Posterior vena cava (tissue), 2 donors: ENCODE measurements at regions not wholly inside any gene's neighbourhood (a gene's known extent, or its start where the extent isn't known, plus 50 kb on each side); places are given as distances from the start of the nearest gene placed in this dataset.

Source experiments
- DNase-seq: peaks from one replicate; pipeline ENCODE4 v3.0.0-alpha.2; 2020; ENCODE audit warnings: low spot score
- intact Hi-C, 2 donors: fragments of 100-400 bp; cut with DNase I; formaldehyde crosslinking; loops; one replicate each; pipeline versions ENCODE4 v1.14.1 to v1.14.2; 2022 to 2023
- donor health status: DM: yes; HTN: yes; CAD: no.
- donor health status: DM: yes; HTN: yes; CAD: no.

- no peak for DNase-seq
- intact Hi-C loops: no loop called here
These were observed 284.8 kb upstream of the CFAP20DC start for GRCh38 chr3:59334585-59334984.

- intact Hi-C loops: no loop called here
- DNase-seq: no peak
These were observed 277.6 kb upstream of the CFAP20DC start for GRCh38 chr3:59327376-59327808.

DNA sequence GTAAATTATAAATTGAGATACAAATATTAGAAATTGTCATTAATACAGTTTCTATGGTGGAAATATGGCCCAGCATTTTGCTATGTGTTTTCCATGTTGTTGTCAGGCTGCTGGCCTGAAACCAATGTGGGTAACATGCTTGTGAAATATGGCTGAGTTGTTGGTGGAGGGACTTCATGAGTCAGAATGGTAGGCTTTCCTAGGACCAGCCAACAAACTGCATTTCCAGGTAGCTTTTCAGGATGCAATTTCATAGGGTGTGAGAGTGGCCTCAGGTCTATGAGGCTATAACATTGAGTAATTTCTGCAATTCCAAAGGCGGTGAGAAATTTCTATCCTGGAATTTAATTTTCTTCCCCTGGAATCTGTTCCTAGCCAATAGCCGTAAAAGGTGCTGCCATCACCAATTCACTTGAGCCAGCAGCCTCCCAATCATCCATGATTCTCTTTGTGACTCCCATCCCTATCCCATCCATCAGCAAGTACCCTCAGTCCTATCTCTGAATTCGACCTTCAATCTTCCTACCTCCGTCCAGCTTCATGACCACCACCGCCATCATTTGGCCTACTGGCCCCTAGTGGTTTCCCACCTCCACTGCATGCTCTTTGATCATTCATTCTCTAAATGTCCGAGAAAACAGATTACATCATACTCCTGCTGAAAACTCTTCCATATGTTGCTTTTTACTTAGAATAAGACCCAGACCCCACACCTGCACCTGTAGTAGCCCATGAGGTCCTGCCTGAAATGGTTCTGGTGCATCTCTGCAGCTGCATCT is 276.6 kb upstream of the CFAP20DC start:
- intact Hi-C loops: no loop called here
- no peak for DNase-seq

- intact Hi-C loops: no loop called here
These were observed 272.2 kb upstream of the CFAP20DC start for GRCh38 chr3:59321881-59322540.

GRCh38 chr3:59320080-59320479 is 270.3 kb upstream of the CFAP20DC start:
- intact Hi-C loops: no loop called here
- no peak for DNase-seq

More at GRCh38 chr3:59321881-59322540, 272.2 kb upstream of the CFAP20DC start:
- DNase-seq: no peak

- intact Hi-C loops: no loop called here
- DNase-seq: no peak
These were observed 269.6 kb upstream of the CFAP20DC start for GRCh38 chr3:59319442-59319841.

GRCh38 chr3:59318881-59319280 is 269.1 kb upstream of the CFAP20DC start:
- intact Hi-C loops: no loop called here

GRCh38 chr3:59317386-59317785 is 267.6 kb upstream of the CFAP20DC start:
- no peak for DNase-seq
- intact Hi-C loops: no loop called here

More at GRCh38 chr3:59318881-59319280, 269.1 kb upstream of the CFAP20DC start:
- DNase-seq: no peak

- no peak for DNase-seq
- intact Hi-C loops: no loop called here
These were observed 267.0 kb upstream of the CFAP20DC start for GRCh38 chr3:59316688-59317275.

DNA sequence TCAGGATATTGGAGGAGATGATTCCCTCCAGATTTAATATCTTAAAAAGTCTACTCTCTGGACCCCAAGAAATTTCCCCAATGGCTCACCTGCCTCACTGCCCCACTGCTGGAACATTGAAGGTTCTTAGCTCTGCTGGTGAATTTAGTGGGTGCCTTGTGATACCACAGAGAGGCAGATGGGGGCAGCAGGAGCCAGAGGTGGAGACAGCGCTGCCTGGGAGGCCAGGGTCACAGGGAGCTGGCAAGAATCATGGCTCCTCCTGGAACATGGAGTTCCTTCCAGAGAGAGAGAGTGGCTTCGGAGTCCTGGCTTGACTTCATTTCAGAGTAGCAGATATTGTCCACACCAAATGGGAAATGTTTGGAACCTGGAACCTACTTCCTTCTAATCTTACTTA is 263.5 kb upstream of the CFAP20DC start:
- intact Hi-C loops: no loop called here
- no peak for DNase-seq

DNA sequence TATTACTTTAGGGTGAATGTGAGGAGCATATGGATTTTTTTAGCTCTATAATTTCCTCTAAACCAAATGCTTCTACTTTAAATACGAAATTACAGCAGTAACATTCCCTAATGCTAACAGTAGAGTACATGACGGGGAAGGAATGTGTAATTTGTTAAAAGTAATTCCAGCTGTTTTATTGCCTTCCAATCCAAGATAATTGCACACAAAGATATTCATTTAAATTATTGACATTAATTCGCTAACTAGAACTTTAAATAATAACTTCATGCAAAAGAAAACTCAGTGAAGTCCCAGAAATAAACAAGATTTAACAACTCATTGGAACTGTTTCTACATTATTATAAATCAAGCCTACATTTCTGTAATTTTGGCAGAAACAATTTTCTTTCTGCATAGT is 261.4 kb upstream of the CFAP20DC start:
- intact Hi-C loops: no loop called here
- DNase-seq: no peak

DNA sequence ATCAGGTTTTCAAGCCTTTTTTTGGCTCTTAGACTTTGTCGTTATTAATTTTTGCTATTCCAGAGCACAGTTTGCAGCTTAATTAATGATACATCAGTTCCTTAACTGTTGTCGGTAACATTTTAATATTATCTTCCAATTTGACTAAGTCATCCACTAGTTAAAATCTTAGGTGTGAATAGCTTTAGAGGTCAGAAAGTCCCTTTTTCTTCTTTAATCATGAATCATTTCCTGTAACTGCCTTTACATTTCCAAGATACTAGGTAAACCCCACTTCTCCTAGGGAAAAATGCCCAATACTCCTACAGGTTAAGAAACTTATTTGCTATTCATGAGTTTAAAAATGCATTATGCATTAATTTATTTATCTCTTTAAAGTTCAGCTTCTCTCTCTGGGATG is 260.9 kb upstream of the CFAP20DC start:
- intact Hi-C loops: no loop called here
- no peak for DNase-seq

- no peak for DNase-seq
- intact Hi-C loops: no loop called here
These were observed 258.9 kb upstream of the CFAP20DC start for GRCh38 chr3:59308684-59309083.

- intact Hi-C loops: no loop called here
- DNase-seq: no peak
These were observed 258.2 kb upstream of the CFAP20DC start for GRCh38 chr3:59308001-59308400.

- intact Hi-C loops: no loop called here
- no peak for DNase-seq
These were observed 256.6 kb upstream of the CFAP20DC start for GRCh38 chr3:59306436-59306835.

DNA sequence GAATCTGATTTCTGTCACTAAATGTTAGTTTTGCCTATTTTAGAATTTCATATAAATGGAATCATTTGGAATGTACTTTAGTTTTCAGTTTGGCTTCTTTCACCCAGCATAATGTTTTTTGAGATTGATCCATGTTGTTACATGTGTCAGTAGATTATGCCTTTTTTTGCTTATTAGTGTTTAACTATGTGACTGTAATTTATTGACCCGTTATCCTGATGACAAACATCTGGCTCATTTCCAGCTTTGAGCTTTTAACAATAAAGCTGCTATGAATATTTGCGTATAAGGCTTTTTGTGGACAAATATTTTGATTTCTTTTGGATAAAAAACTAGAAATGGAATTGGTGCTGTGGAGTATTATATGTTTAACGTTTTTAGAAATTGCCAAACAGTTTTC is 254.5 kb upstream of the CFAP20DC start:
- intact Hi-C loops: no loop called here
- no peak for DNase-seq

DNA sequence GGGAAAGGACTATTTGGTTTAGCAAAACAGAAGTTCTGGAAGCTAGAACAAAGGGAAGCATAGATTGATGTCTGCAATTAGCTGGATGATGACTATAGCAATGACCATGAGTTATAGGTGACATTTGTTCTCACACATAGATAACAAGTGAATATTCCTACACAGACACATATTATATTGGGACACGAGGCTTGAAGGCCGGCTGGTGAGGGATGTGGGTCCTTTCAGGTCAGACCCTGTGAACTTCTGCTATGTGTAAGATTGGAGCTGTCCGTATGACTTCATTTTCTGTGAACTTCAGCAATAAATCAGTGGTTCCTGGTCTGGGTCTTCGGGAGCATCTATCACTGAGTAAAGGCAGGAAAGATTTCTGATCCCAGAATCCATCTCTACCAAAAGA is 253.6 kb upstream of the CFAP20DC start:
- intact Hi-C loops: no loop called here
- no peak for DNase-seq

DNA sequence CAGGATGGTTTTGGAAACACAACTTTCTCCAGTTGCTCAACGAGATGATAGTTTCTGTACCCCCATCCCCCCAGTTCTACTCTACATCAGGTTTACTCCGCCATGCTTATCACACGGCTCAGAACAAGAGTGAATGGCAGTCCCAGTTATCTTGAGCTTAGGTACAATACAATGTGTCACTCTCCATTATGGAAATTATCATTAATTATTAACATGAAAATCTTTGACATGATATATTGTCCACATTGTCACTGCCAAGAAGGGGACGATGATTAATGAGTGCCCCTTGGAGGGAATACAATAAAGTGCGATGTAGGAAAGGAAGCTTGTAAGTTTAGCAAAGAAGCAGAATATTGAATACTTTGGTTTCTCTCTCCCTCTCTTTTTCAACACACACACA is 252.6 kb upstream of the CFAP20DC start:
- intact Hi-C loops: no loop called here

DNA sequence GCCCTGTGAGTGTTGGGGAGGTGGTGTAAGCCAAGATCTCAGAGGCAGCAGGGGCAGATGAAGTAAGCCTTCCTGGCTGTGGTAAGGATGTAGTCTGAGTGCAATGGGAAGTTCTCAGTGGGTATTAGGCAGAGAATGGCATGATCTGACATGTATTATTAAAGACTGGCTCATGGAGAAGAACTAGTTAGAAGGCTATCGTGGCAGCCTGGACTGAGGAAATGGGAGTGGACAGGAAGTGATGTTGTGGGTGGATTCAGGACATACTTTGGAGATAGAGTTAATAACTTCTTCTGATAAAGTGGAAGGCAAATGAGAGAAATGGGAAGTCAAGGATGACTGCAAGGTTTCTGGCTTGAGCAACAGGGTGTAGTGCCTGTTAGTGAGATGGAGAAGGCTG is 250.9 kb upstream of the CFAP20DC start:
- intact Hi-C loops: no loop called here
- no peak for DNase-seq

More for the DNA sequence above, 252.6 kb upstream of the CFAP20DC start:
- DNase-seq: no peak

DNA sequence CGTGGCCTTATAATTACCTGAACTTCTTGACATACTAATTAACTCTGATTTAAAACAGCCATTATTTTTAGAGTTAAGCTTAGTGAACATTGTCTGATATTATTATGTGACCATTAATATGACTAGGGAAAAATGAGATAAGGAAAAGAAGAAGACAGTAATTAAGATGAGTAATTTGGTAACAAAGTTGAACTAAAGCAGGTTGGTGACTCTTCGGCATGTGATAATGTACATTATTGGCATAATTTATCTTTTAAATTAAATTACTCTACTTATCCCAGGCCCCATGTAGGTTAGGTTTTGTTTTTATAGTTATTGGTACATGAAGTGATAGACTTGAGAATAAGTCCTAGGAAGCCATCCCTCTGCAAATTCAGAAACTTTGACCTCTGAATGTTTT is 249.7 kb upstream of the CFAP20DC start:
- intact Hi-C loops: no loop called here
- DNase-seq: no peak

DNA sequence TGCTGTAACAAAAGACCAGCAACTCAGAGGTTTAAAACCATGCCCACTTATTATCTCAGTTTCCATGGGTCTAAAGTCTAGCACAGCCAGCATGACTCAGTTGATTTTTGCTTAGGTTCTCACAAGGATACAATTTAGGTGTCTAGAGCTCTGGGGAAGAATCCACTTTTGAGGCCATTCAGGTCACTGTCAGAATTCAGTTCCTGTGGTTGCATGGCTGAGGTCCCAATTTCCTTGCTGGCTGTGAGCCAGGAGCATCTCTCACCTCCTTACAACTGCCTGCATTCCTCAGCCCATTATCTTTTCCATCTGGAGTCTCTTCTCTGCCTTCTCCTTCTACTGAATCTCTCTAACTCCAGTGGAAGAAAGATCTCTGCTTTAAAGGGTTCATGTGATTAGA is 240.5 kb upstream of the CFAP20DC start:
- no peak for DNase-seq
- intact Hi-C loops: no loop called here
